HUES6 (cell line): ENCODE measurements at regions not wholly inside any gene's neighbourhood (a gene's known extent, or its start where the extent isn't known, plus 50 kb on each side); places are given as distances from the start of the nearest gene placed in this dataset.

ENCODE experiments used
- H3K27ac ChIP-seq: 2 replicates; pipeline ENCODE4 v1.7.0; 2013; ENCODE audit warnings: low read depth, mild to moderate bottlenecking, low read length, inconsistent platforms
- H3K27me3 ChIP-seq: 2 replicates; pipeline ENCODE4 v1.6.1; 2013; ENCODE audit warnings: low read length; ENCODE audit not compliant: control insufficient read depth, insufficient read depth
- H3K36me3 ChIP-seq: 2 replicates; pipeline ENCODE4 v1.6.1; 2013; ENCODE audit warnings: low read length; ENCODE audit not compliant: control insufficient read depth, insufficient read depth
- H3K4me1 ChIP-seq: 2 replicates; pipeline ENCODE4 v1.6.1; 2013; ENCODE audit warnings: low read length; ENCODE audit not compliant: control insufficient read depth, insufficient read depth
- H3K4me3 ChIP-seq: 2 replicates; pipeline ENCODE4 v1.5.1; 2013; ENCODE audit warnings: low read depth, low read length
- H3K9ac ChIP-seq: one replicate; pipeline ENCODE4 v1.6.1; 2013; ENCODE audit warnings: mild to moderate bottlenecking, low read length
- H3K9me3 ChIP-seq: 2 replicates; pipeline ENCODE4 v1.6.1; 2013; ENCODE audit warnings: low read depth, low read length; ENCODE audit not compliant: control insufficient read depth, insufficient read depth

GRCh38 chr1:213391445-213391844, 340.4 kb downstream of the RPS6KC1 start:
- no peaks in the 10 kb centered on the region for H3K9me3 ChIP-seq
- H3K27me3 ChIP-seq: no peaks in the 10 kb centered on the region; the same call in 1 of the 2 replicates
- H3K4me1 ChIP-seq: no peaks in the 10 kb centered on the region; the same call in 1 of the 2 replicates
- H3K36me3 ChIP-seq: no peaks in the 10 kb centered on the region
- H3K4me3 ChIP-seq: no peak overlapping the region
- no peak overlapping the region for H3K27ac ChIP-seq
- no peak overlapping the region for H3K9ac ChIP-seq

- Histone ChIP-seq H3K4me1 (no peaks in the 10 kb centered on the region; the same call in 1 of the 2 replicates), H3K36me3 (no peaks in the 10 kb centered on the region)
Measured at GRCh38 chr1:213393860-213394259, 342.8 kb downstream of the RPS6KC1 start.

GRCh38 chr1:213394837-213395236, 343.8 kb downstream of the RPS6KC1 start:
- Histone ChIP-seq H3K4me3 (no peak overlapping the region), H3K36me3 (no peaks in the 10 kb centered on the region), H3K9ac (no peak overlapping the region), H3K27ac (no peak overlapping the region), H3K27me3 (no peaks in the 10 kb centered on the region; the same call in 1 of the 2 replicates), H3K4me1 (peaks cover 7% of the 10 kb centered on the region; the same call in 1 of the 2 replicates), H3K9me3 (no peaks in the 10 kb centered on the region)

More at GRCh38 chr1:213393860-213394259, 342.8 kb downstream of the RPS6KC1 start:
- Histone ChIP-seq H3K9ac (no peak overlapping the region), H3K4me3 (no peak overlapping the region), H3K27ac (no peak overlapping the region), H3K9me3 (no peaks in the 10 kb centered on the region), H3K27me3 (no peaks in the 10 kb centered on the region; the same call in 1 of the 2 replicates)

- Histone ChIP-seq H3K36me3 (no peaks in the 10 kb centered on the region), H3K4me3 (no peak overlapping the region), H3K4me1 (peaks cover 7% of the 10 kb centered on the region; the same call in 1 of the 2 replicates), H3K27ac (no peak overlapping the region), H3K27me3 (no peaks in the 10 kb centered on the region; the same call in 1 of the 2 replicates), H3K9me3 (no peaks in the 10 kb centered on the region), H3K9ac (no peak overlapping the region)
Measured at GRCh38 chr1:213397638-213398037, 346.6 kb downstream of the RPS6KC1 start.

- Histone ChIP-seq H3K9me3 (no peaks in the 10 kb centered on the region), H3K4me3 (no peak overlapping the region), H3K4me1 (peaks cover 7% of the 10 kb centered on the region; the same call in 1 of the 2 replicates), H3K27me3 (no peaks in the 10 kb centered on the region), H3K27ac (no peak overlapping the region), H3K9ac (no peak overlapping the region), H3K36me3 (no peaks in the 10 kb centered on the region)
Measured at GRCh38 chr1:213399695-213400094, 348.7 kb downstream of the RPS6KC1 start.

- Histone ChIP-seq H3K27ac (no peak overlapping the region), H3K4me3 (no peak overlapping the region), H3K27me3 (no peaks in the 10 kb centered on the region), H3K9me3 (no peaks in the 10 kb centered on the region), H3K4me1 (no peaks in the 10 kb centered on the region), H3K9ac (no peak overlapping the region), H3K36me3 (no peaks in the 10 kb centered on the region)
Measured at GRCh38 chr1:213409208-213409631, 358.2 kb downstream of the RPS6KC1 start.

- H3K4me1 ChIP-seq: no peaks in the 10 kb centered on the region
- H3K36me3 ChIP-seq: no peaks in the 10 kb centered on the region
- no peak overlapping the region for H3K9ac ChIP-seq
Measured at GRCh38 chr1:213409971-213410370, 358.9 kb downstream of the RPS6KC1 start.

GRCh38 chr1:213414346-213414745, 363.3 kb downstream of the RPS6KC1 start:
- Histone ChIP-seq H3K36me3 (no peaks in the 10 kb centered on the region), H3K4me1 (0 out of 2 replicates have a peak, but pooled peaks cover 4% of the 10 kb centered on the region), H3K27me3 (no peaks in the 10 kb centered on the region), H3K4me3 (no peak overlapping the region), H3K27ac (no peak overlapping the region), H3K9me3 (no peaks in the 10 kb centered on the region), H3K9ac (no peak overlapping the region)

More at GRCh38 chr1:213409971-213410370, 358.9 kb downstream of the RPS6KC1 start:
- Histone ChIP-seq H3K9me3 (no peaks in the 10 kb centered on the region), H3K27ac (no peak overlapping the region), H3K27me3 (no peaks in the 10 kb centered on the region), H3K4me3 (no peak overlapping the region)

- H3K4me3 ChIP-seq: no peak overlapping the region
- H3K4me1 ChIP-seq: 0 out of 2 replicates have a peak, but pooled peaks cover 4% of the 10 kb centered on the region
- H3K36me3 ChIP-seq: no peaks in the 10 kb centered on the region
- no peaks in the 10 kb centered on the region for H3K27me3 ChIP-seq
- no peaks in the 10 kb centered on the region for H3K9me3 ChIP-seq
- no peak overlapping the region for H3K9ac ChIP-seq
- no peak overlapping the region for H3K27ac ChIP-seq
Measured at GRCh38 chr1:213414911-213415310, 363.9 kb downstream of the RPS6KC1 start.

GRCh38 chr1:213415691-213416380, 364.8 kb downstream of the RPS6KC1 start:
- Histone ChIP-seq H3K27me3 (no peaks in the 10 kb centered on the region), H3K27ac (no peak overlapping the region), H3K4me1 (0 out of 2 replicates have a peak, but pooled peaks cover 4% of the 10 kb centered on the region), H3K36me3 (no peaks in the 10 kb centered on the region), H3K4me3 (no peak overlapping the region), H3K9ac (no peak overlapping the region), H3K9me3 (no peaks in the 10 kb centered on the region)

- Histone ChIP-seq H3K27me3 (no peaks in the 10 kb centered on the region), H3K36me3 (no peaks in the 10 kb centered on the region), H3K4me3 (no peak overlapping the region)
Measured at GRCh38 chr1:213416461-213417224, 365.6 kb downstream of the RPS6KC1 start.

More at GRCh38 chr1:213416461-213417224, 365.6 kb downstream of the RPS6KC1 start:
- H3K9me3 ChIP-seq: no peaks in the 10 kb centered on the region
- no peak overlapping the region for H3K9ac ChIP-seq
- H3K27ac ChIP-seq: no peak overlapping the region
- H3K4me1 ChIP-seq: 0 out of 2 replicates have a peak, but pooled peaks cover 4% of the 10 kb centered on the region
